ENCODE measurements at regions not wholly inside any gene's neighbourhood (a gene's known extent, or its start where the extent isn't known, plus 50 kb on each side); places are given as distances from the start of the nearest gene placed in this dataset.

DNA sequence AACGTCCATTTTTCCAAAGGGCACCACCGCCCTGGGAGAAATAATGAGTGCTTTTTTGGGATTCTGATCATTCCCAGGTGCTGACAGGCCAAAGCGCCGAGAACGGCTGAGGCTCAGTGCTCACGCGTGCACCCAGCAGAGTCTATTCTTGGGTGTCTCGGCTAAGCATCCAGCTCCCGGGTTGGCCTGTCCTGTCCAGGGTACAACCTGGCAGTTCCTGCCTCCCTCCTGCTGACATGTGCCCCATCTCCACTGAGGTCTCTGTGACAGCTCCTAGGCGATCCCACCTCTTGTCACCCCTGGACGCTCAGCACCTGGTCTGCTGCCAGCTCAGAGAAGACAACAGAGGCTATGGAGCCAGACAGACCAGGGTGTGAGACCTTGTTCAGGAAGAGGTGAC lies 684.5 kb downstream of the PTPRU start:
- TF ChIP-seq, protein P1, sequence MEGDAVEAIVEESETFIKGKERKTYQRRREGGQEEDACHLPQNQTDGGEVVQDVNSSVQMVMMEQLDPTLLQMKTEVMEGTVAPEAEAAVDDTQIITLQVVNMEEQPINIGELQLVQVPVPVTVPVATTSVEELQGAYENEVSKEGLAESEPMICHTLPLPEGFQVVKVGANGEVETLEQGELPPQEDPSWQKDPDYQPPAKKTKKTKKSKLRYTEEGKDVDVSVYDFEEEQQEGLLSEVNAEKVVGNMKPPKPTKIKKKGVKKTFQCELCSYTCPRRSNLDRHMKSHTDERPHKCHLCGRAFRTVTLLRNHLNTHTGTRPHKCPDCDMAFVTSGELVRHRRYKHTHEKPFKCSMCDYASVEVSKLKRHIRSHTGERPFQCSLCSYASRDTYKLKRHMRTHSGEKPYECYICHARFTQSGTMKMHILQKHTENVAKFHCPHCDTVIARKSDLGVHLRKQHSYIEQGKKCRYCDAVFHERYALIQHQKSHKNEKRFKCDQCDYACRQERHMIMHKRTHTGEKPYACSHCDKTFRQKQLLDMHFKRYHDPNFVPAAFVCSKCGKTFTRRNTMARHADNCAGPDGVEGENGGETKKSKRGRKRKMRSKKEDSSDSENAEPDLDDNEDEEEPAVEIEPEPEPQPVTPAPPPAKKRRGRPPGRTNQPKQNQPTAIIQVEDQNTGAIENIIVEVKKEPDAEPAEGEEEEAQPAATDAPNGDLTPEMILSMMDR (IDR thresholded peaks at IDR 0.05 in 8 of 11, conservative IDR thresholded peaks at IDR 0.05 in 3 of 11), result no peak
- no peak for TF ChIP-seq POLR2AphosphoS5 (IDR thresholded peaks at IDR 0.05)

All from spleen (tissue), 7 donors.